H9 (cell line): ENCODE measurements at regions not wholly inside any gene's neighbourhood (a gene's known extent, or its start where the extent isn't known, plus 50 kb on each side); places are given as distances from the start of the nearest gene placed in this dataset.

ENCODE experiments used
- DNase-seq: peaks from one replicate; pipeline ENCODE4 v3.0.0-alpha.2; 2017
- H2AFZ ChIP-seq: one replicate; pipeline ENCODE4 v1.6.1; 2013; ENCODE audit warnings: mild to moderate bottlenecking, low read length, control low read depth, moderate library complexity
- H2AK5ac ChIP-seq: 2 replicates; pipeline ENCODE4 v1.6.1; 2013; ENCODE audit warnings: low read length, control low read depth, mixed read lengths; ENCODE audit not compliant: insufficient read length
- H2BK120ac ChIP-seq: one replicate; pipeline ENCODE4 v1.6.1; 2013; ENCODE audit warnings: low read depth, mild to moderate bottlenecking, low read length, control low read depth, inconsistent platforms; ENCODE audit not compliant: poor library complexity, severe bottlenecking
- H2BK12ac ChIP-seq: 2 replicates; pipeline ENCODE4 v1.6.1; 2013; ENCODE audit warnings: low read length, control low read depth, mixed read lengths, low read depth; ENCODE audit not compliant: insufficient read length
- H2BK15ac ChIP-seq: 2 replicates; pipeline ENCODE4 v1.6.1; 2013; ENCODE audit warnings: low read depth, low read length, control low read depth
- H2BK20ac ChIP-seq: one replicate; pipeline ENCODE4 v1.6.1; 2013; ENCODE audit warnings: low read depth, mild to moderate bottlenecking, low read length, control low read depth, inconsistent platforms; ENCODE audit not compliant: poor library complexity, severe bottlenecking
- H2BK5ac ChIP-seq: 2 replicates; pipeline ENCODE4 v1.6.1; 2013; ENCODE audit warnings: low read length, control low read depth, mixed read lengths; ENCODE audit not compliant: insufficient read length
- H3K14ac ChIP-seq: 2 replicates; pipeline ENCODE4 v1.6.1; 2013; ENCODE audit warnings: low read length, control low read depth; ENCODE audit not compliant: insufficient read depth
- H3K18ac ChIP-seq: 2 replicates; pipeline ENCODE4 v1.6.1; 2013; ENCODE audit warnings: low read depth, mild to moderate bottlenecking, mixed read lengths, low read length, control low read depth; ENCODE audit not compliant: insufficient read length
- H3K23ac ChIP-seq: 2 replicates; pipeline ENCODE4 v1.6.1; 2013; ENCODE audit warnings: low read length, control low read depth, mixed read lengths, low read depth; ENCODE audit not compliant: insufficient read length
- H3K23me2 ChIP-seq: 2 replicates; pipeline ENCODE4 v1.6.1; 2013; ENCODE audit warnings: low read depth, mild to moderate bottlenecking, mixed read lengths, low read length, control low read depth; ENCODE audit not compliant: insufficient read length, poor library complexity, severe bottlenecking
- H3K27ac ChIP-seq: 2 replicates; pipeline ENCODE4 v1.5.1; 2013; ENCODE audit warnings: low read length, control low read depth, mixed read lengths, low read depth; ENCODE audit not compliant: insufficient read length
- H3K27me3 ChIP-seq: 2 replicates; pipeline ENCODE4 v1.6.1; 2013; ENCODE audit warnings: low read length, control low read depth, inconsistent platforms; ENCODE audit not compliant: insufficient read depth
- H3K4ac ChIP-seq: 2 replicates; pipeline ENCODE4 v1.6.1; 2013; ENCODE audit warnings: low read depth, mild to moderate bottlenecking, control low read depth, inconsistent platforms, low read length, moderate library complexity
- H3K4me1 ChIP-seq: 2 replicates; pipeline ENCODE4 v1.6.1; 2013; ENCODE audit warnings: low read length, control low read depth, inconsistent platforms; ENCODE audit not compliant: insufficient read depth
- H3K4me2 ChIP-seq: 2 replicates; pipeline ENCODE4 v1.6.1; 2013; ENCODE audit warnings: low read length, control low read depth, mixed read lengths; ENCODE audit not compliant: insufficient read length, insufficient read depth
- H3K56ac ChIP-seq: 2 replicates; pipeline ENCODE4 v1.6.1; 2013; ENCODE audit warnings: low read depth, mild to moderate bottlenecking, mixed read lengths, low read length, control low read depth; ENCODE audit not compliant: insufficient read length
- H3K79me1 ChIP-seq: 2 replicates; pipeline ENCODE4 v1.6.1; 2013; ENCODE audit warnings: low read depth, mild to moderate bottlenecking, moderate library complexity, low read length, control low read depth, inconsistent platforms; ENCODE audit not compliant: insufficient read depth, poor library complexity, severe bottlenecking
- H3K79me2 ChIP-seq: 2 replicates; pipeline ENCODE4 v1.6.1; 2013; ENCODE audit warnings: low read length, control low read depth, inconsistent platforms; ENCODE audit not compliant: insufficient read depth
- H3K9ac ChIP-seq: 2 replicates; pipeline ENCODE4 v1.6.1; 2013; ENCODE audit warnings: low read length, control low read depth, mixed read lengths; ENCODE audit not compliant: insufficient read length; ENCODE audit errors: extremely low read depth
- H3K9me3 ChIP-seq: one replicate; pipeline ENCODE4 v1.6.1; 2013; ENCODE audit warnings: low read depth, low read length, inconsistent platforms; ENCODE audit not compliant: control insufficient read depth
- H3T11ph ChIP-seq: one replicate; pipeline ENCODE4 v1.6.1; 2013; ENCODE audit warnings: mild to moderate bottlenecking, low read length, control low read depth, inconsistent platforms
- H4K20me1 ChIP-seq: one replicate; pipeline ENCODE4 v1.6.1; 2013; ENCODE audit not compliant: control insufficient read depth, insufficient read length, insufficient read depth
- H4K5ac ChIP-seq: 2 replicates; pipeline ENCODE4 v1.6.1; 2013; ENCODE audit warnings: low read depth, mild to moderate bottlenecking, mixed read lengths, low read length, control low read depth; ENCODE audit not compliant: insufficient read length
- H4K8ac ChIP-seq: replicated peaks from 2 replicates; pipeline ENCODE4 v1.6.1; 2013; ENCODE audit warnings: low read length, control low read depth, mixed read lengths, low read depth; ENCODE audit not compliant: insufficient read length
- H4K91ac ChIP-seq: 2 replicates; pipeline ENCODE4 v1.6.1; 2013; ENCODE audit warnings: low read depth, mild to moderate bottlenecking, moderate library complexity, mixed read lengths, low read length, control low read depth; ENCODE audit not compliant: insufficient read length
- H3K27ac Mint-ChIP-seq, 3 experiments: 2 replicates in 2 of 3; 3 replicates in 1 of 3; pipeline ENCODE4 v1.8.0; 2020 to 2021; ENCODE audit warnings: mixed read lengths in 3 of 3, mild to moderate bottlenecking in 1 of 3, moderate library complexity in 1 of 3
- H3K27me3 Mint-ChIP-seq: 2 replicates; pipeline ENCODE4 v1.8.0; 2021; ENCODE audit warnings: low read depth, mild to moderate bottlenecking, moderate library complexity, mixed read lengths
- H3K36me3 Mint-ChIP-seq, 3 experiments: 2 replicates in 2 of 3; 3 replicates in 1 of 3; pipeline ENCODE4 v1.8.0; 2020 to 2021; ENCODE audit warnings: low read depth in 3 of 3, mixed read lengths in 3 of 3; ENCODE audit not compliant: insufficient read depth in 1 of 3
- H3K4me1 Mint-ChIP-seq, 2 experiments: 2 replicates each; pipeline ENCODE4 v1.8.0; 2020; ENCODE audit warnings: mixed read lengths in 2 of 2
- H3K4me3 Mint-ChIP-seq, 2 experiments: 2 replicates in 1 of 2; 3 replicates in 1 of 2; pipeline ENCODE4 v1.8.0; 2020 to 2021; ENCODE audit warnings: mild to moderate bottlenecking in 2 of 2, mixed read lengths in 2 of 2, moderate library complexity in 1 of 2
- H3K9me3 Mint-ChIP-seq, 2 experiments: 2 replicates in 1 of 2; 3 replicates in 1 of 2; pipeline ENCODE4 v1.8.0; 2020; ENCODE audit warnings: mild to moderate bottlenecking in 2 of 2, mixed read lengths in 2 of 2, moderate library complexity in 1 of 2
- WGBS: extraction: QIAGEN DNeasy Blood & Tissue Kit; methylation state at CpG from one replicate; pipeline ENCODE4 v1.1.7; 2013; ENCODE audit warnings: missing lambda C conversion rate, low lambda C conversion rate, mixed read lengths; ENCODE audit not compliant: insufficient read length; ENCODE audit errors: extremely low coverage; 5-methylcytosine and 5-hydroxymethylcytosine counted together
- TF ChIP-seq, protein P1 (sequence below): fragments of 200-600 bp; sonication (generic); conservative IDR thresholded peaks from 3 replicates; pipeline ENCODE4 v1.8.0; 2021; ENCODE audit warnings: antibody characterized with exemption, mild to moderate bottlenecking

DNA sequence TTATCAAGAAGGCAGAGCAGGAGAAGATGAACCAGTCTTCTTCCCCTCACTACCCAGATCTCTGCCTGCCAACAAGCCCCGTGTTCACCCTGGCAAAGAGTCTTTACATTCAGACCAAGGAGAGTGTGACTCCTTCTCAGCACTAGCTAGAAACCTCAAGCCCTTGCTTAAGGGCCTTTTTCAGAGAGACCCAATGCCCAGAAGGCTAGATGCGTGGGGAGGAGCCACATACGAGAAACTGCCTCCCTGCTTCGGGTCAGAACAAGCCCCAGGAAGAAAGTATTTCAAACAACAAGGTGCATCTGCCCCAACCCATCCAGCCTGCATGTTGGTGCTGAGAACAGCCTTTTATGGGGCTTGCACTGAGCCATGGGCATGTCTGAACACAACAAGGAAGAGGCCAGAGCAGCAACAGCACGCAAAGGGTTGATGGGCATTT is 152.7 kb upstream of the CAMK1G start:
- Histone ChIP-seq H3K9ac (no peak overlapping the region), H3K23me2 (peaks cover 6% of the 10 kb centered on the region), H4K20me1 (no peaks in the 10 kb centered on the region), H4K91ac (no peak overlapping the region), H2AFZ (no peak overlapping the region), H2BK120ac (no peak overlapping the region), H2BK12ac (no peak overlapping the region), H3K18ac (no peak overlapping the region), H3K4me2 (peak overlapping the region; percentile 51), H2BK15ac (no peak overlapping the region), H4K8ac (no peak overlapping the region), H3K27ac (no peak overlapping the region), H3K27me3 (no peaks in the 10 kb centered on the region; the same call in 1 of the 2 replicates), H2BK20ac (no peak overlapping the region), H3K4me1 (peaks cover 25% of the 10 kb centered on the region; the same call in 1 of the 2 replicates), H3K79me1 (no peaks in the 10 kb centered on the region), H2BK5ac (no peak overlapping the region), H2AK5ac (no peak overlapping the region), H3K23ac (no peak overlapping the region), H3K56ac (no peak overlapping the region), H3K9me3 (no peaks in the 10 kb centered on the region), H3K79me2 (no peaks in the 10 kb centered on the region; the same call in 1 of the 2 replicates), H3K14ac (no peak overlapping the region), H3K4ac (no peak overlapping the region), H4K5ac (no peak overlapping the region), H3T11ph (no peak overlapping the region)
- H3K27ac Mint-ChIP-seq, result peak overlapping the region in 1 of 3 experiments; percentile 86; a peak in 4 of 7 replicates
- H3K27me3 Mint-ChIP-seq, result no peaks in the 10 kb centered on the region; the same call in 1 of the 2 replicates
- no peaks in the 10 kb centered on the region; a peak in 1 of 5 replicates for H3K9me3 Mint-ChIP-seq
- peaks cover 3 to 21% (median 20%) of the 10 kb centered on the region in 3 experiments; a peak in 6 of 7 replicates for H3K36me3 Mint-ChIP-seq
- H3K4me1 Mint-ChIP-seq, result peaks cover 93 to 94% of the 10 kb centered on the region in 2 experiments
- no peak for DNase-seq
- TF ChIP-seq, protein P1, sequence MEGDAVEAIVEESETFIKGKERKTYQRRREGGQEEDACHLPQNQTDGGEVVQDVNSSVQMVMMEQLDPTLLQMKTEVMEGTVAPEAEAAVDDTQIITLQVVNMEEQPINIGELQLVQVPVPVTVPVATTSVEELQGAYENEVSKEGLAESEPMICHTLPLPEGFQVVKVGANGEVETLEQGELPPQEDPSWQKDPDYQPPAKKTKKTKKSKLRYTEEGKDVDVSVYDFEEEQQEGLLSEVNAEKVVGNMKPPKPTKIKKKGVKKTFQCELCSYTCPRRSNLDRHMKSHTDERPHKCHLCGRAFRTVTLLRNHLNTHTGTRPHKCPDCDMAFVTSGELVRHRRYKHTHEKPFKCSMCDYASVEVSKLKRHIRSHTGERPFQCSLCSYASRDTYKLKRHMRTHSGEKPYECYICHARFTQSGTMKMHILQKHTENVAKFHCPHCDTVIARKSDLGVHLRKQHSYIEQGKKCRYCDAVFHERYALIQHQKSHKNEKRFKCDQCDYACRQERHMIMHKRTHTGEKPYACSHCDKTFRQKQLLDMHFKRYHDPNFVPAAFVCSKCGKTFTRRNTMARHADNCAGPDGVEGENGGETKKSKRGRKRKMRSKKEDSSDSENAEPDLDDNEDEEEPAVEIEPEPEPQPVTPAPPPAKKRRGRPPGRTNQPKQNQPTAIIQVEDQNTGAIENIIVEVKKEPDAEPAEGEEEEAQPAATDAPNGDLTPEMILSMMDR, result no peak
- whole genome bisulfite sequencing, result no CpG with 5 or more reads among the region's 5 CpGs
- H3K4me3 Mint-ChIP-seq, result peak overlapping the region; percentile 19 to 69; a peak in 2 of 5 replicates
